ENCODE measurements at regions not wholly inside any gene's neighbourhood (a gene's known extent, or its start where the extent isn't known, plus 50 kb on each side); places are given as distances from the start of the nearest gene placed in this dataset.

- FAIRE-seq: no peak
- TF ChIP-seq POLR2AphosphoS5 (IDR thresholded peaks at IDR 0.05; ENCODE audit: low read depth, low read length) (no peak), POLR2A (IDR thresholded peaks at IDR 0.05; ENCODE audit: low read depth, low read length) (no peak), TAF1 (IDR thresholded peaks at IDR 0.05; ENCODE audit: borderline replicate concordance, low read depth, low read length) (no peak)
- DNase-seq (ENCODE audit: insufficient read length): no peak
These were observed 420.5 kb downstream of the ZSWIM6 start for GRCh38 chr5:61752588-61752987.

DNA sequence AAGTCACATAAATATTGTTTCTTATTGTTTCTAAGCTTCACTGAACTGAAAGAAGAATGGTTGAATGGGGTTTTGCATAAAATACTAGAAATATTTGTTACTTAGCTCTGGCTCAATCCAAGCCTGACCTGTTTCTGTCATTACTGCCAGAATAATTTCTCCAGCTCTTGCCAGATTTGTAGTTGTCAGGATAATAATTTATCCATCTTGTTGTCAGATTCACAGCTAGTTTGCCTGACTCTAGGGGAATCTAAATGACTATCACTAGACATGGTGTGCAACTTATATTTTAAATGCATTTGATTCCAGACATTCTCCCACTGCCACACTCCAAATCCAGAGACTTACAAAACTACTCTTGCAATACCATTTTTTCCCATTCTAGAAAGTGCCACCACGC is 422.7 kb downstream of the ZSWIM6 start:
- TF ChIP-seq POLR2AphosphoS5 (IDR thresholded peaks at IDR 0.05; ENCODE audit: low read depth, low read length) (no peak), POLR2A (IDR thresholded peaks at IDR 0.05; ENCODE audit: low read depth, low read length) (no peak), TAF1 (IDR thresholded peaks at IDR 0.05; ENCODE audit: borderline replicate concordance, low read depth, low read length) (no peak)
- no peak for FAIRE-seq
- no peak for DNase-seq (ENCODE audit: insufficient read length)

- DNase-seq (ENCODE audit: insufficient read length) (no peak), FAIRE-seq (no peak)
- no peak for TF ChIP-seq POLR2A (IDR thresholded peaks at IDR 0.05; ENCODE audit: low read depth, low read length)
- TF ChIP-seq TAF1 (IDR thresholded peaks at IDR 0.05; ENCODE audit: borderline replicate concordance, low read depth, low read length): no peak
- no peak for TF ChIP-seq POLR2AphosphoS5 (IDR thresholded peaks at IDR 0.05; ENCODE audit: low read depth, low read length)
These were observed 423.7 kb downstream of the ZSWIM6 start for GRCh38 chr5:61755726-61756222.

DNA sequence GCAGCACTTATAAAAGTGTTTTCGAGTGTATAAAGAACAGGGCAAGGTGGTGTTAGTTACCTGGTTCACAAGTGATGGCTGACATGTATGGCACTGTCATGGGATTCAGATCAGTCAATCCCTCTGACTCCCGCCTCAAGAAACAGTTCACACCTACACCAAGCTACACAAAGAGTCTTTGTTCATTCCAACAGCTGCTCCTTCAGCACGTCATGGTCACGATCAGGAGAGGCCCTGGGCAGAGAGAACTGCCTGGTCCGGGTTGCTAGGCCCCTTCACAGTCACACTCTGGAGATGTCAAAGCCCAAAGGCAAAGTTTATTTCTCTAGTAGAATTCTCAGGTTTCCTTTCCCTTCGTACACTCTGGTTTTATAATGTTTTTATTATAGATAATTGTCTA is 426.7 kb downstream of the ZSWIM6 start:
- DNase-seq (ENCODE audit: insufficient read length) (no peak), FAIRE-seq (no peak)
- no peak for TF ChIP-seq POLR2A (IDR thresholded peaks at IDR 0.05; ENCODE audit: low read depth, low read length)
- no peak for TF ChIP-seq POLR2AphosphoS5 (IDR thresholded peaks at IDR 0.05; ENCODE audit: low read depth, low read length)

GRCh38 chr5:61765471-61765870 is 433.4 kb downstream of the ZSWIM6 start:
- TF ChIP-seq TAF1 (IDR thresholded peaks at IDR 0.05; ENCODE audit: borderline replicate concordance, low read depth, low read length): no peak
- no peak for TF ChIP-seq POLR2AphosphoS5 (IDR thresholded peaks at IDR 0.05; ENCODE audit: low read depth, low read length)
- TF ChIP-seq POLR2A (IDR thresholded peaks at IDR 0.05; ENCODE audit: low read depth, low read length): no peak
- DNase-seq (ENCODE audit: insufficient read length) (no peak), FAIRE-seq (no peak)

DNA sequence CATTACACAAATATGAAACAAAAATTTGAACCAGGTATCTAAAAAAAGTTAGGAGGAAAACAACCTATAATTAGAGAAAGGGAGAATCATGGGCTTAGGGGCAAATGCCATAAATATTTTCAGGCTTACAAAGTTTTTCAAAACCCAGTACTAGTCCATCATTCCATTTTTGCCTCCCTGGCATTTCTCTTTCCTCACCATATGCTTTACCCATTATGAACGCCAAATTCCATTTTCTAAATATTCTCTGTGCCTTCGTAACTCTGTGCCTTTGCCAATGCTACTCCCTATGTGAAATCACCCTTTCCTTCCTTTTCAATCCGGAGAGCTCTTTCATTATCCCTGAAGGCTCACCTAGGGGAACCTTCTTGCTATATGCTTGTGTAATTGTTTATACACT is 434.1 kb downstream of the ZSWIM6 start:
- no peak for TF ChIP-seq POLR2AphosphoS5 (IDR thresholded peaks at IDR 0.05; ENCODE audit: low read depth, low read length)
- no peak for TF ChIP-seq TAF1 (IDR thresholded peaks at IDR 0.05; ENCODE audit: borderline replicate concordance, low read depth, low read length)
- no peak for TF ChIP-seq POLR2A (IDR thresholded peaks at IDR 0.05; ENCODE audit: low read depth, low read length)
- FAIRE-seq (no peak), DNase-seq (ENCODE audit: insufficient read length) (no peak)

DNA sequence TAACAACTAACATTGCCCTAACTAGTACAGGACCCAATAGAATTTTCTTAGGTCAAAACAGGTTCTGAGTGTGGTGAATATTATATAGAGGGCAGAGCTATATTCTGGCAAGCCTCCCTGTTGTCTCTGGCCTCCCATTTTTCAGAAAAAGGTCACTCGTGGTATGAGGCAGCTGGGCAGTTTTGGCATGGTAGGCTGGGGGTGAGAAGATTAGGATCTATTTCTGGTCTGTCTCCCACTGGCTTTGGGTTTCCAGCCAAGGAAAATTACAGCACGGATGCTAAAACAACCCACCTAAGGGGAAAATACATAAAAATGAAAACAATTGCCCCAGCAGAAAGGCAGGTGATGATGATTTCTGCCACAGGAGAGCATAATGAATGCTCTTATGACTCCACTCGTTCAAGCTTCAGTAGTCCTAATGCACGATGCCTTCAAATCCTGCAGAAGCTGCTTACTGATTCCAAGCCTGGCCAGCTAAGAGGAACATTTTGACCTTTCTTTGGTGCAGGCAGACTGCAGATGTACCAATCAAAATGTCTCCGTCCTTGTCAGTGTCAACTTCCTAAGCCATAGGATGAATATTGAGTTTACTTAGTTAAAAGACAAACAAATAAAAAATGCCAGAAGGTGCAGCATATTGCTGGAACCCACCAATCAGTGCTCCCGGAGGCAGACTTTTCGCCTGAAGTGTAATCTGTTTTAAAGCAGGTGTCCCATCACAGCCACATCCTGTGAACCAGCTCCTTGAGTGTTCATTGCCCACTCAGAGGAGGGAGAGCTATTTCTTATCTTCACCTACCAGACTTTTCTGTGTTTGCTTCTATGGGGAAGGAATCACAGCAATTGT is 435.4 kb downstream of the ZSWIM6 start:
- FAIRE-seq (no peak), DNase-seq (ENCODE audit: insufficient read length) (no peak)
- TF ChIP-seq TAF1 (IDR thresholded peaks at IDR 0.05; ENCODE audit: borderline replicate concordance, low read depth, low read length) (no peak), POLR2A (IDR thresholded peaks at IDR 0.05; ENCODE audit: low read depth, low read length) (no peak), POLR2AphosphoS5 (IDR thresholded peaks at IDR 0.05; ENCODE audit: low read depth, low read length) (no peak)

GRCh38 chr5:61768692-61769281 is 436.7 kb downstream of the ZSWIM6 start:
- TF ChIP-seq POLR2AphosphoS5 (IDR thresholded peaks at IDR 0.05; ENCODE audit: low read depth, low read length) (no peak), POLR2A (IDR thresholded peaks at IDR 0.05; ENCODE audit: low read depth, low read length) (no peak), TAF1 (IDR thresholded peaks at IDR 0.05; ENCODE audit: borderline replicate concordance, low read depth, low read length) (no peak)
- FAIRE-seq (no peak), DNase-seq (ENCODE audit: insufficient read length) (peak; percentile 5)

GRCh38 chr5:61771062-61771461 is 439.0 kb downstream of the ZSWIM6 start:
- no peak for TF ChIP-seq POLR2AphosphoS5 (IDR thresholded peaks at IDR 0.05; ENCODE audit: low read depth, low read length)
- no peak for TF ChIP-seq POLR2A (IDR thresholded peaks at IDR 0.05; ENCODE audit: low read depth, low read length)
- TF ChIP-seq TAF1 (IDR thresholded peaks at IDR 0.05; ENCODE audit: borderline replicate concordance, low read depth, low read length): no peak
- DNase-seq (ENCODE audit: insufficient read length): no peak
- FAIRE-seq: no peak

GRCh38 chr5:61771808-61772207 is 439.8 kb downstream of the ZSWIM6 start:
- no peak for TF ChIP-seq TAF1 (IDR thresholded peaks at IDR 0.05; ENCODE audit: borderline replicate concordance, low read depth, low read length)
- no peak for TF ChIP-seq POLR2A (IDR thresholded peaks at IDR 0.05; ENCODE audit: low read depth, low read length)
- no peak for TF ChIP-seq POLR2AphosphoS5 (IDR thresholded peaks at IDR 0.05; ENCODE audit: low read depth, low read length)
- no peak for DNase-seq (ENCODE audit: insufficient read length)
- no peak for FAIRE-seq

DNA sequence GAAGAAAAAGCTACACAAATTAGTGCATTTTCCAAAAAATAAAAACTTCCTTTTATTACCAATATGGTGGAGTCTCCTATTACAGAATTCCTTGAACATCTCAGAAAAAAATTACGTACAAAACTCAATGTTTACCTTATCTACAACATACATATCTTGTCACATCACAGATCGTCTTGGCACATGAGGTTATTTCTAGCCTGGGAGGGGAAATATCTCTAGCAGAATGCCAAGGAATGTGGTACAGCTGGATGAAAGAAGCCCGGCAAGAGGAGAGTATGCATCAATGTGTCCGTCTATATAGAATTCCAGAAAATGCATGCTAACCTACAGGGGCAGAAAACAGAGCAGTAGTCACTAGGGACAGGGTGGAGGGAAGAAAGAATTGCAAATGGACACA is 443.8 kb downstream of the ZSWIM6 start:
- no peak for TF ChIP-seq POLR2AphosphoS5 (IDR thresholded peaks at IDR 0.05; ENCODE audit: low read depth, low read length)
- no peak for TF ChIP-seq TAF1 (IDR thresholded peaks at IDR 0.05; ENCODE audit: borderline replicate concordance, low read depth, low read length)
- no peak for TF ChIP-seq POLR2A (IDR thresholded peaks at IDR 0.05; ENCODE audit: low read depth, low read length)
- FAIRE-seq (no peak), DNase-seq (ENCODE audit: insufficient read length) (no peak)

DNA sequence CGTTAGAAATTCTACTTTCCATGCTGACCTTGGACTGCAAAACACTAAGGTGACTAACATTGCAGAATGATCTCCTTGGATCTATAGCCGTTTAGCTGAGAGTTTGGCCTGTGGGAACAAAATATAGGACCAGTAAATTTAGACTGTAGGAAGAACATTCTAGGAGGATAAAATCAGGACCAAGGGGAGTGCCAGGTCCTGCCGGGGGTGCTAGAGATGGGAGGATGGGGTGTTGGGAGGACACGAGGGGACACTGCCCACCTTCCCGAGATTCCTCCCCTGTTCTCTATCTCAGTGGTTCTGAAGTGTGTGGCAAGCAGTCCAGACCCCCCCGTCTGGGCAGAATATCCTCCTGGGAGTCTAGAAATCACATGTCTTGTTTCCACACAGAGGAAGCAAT is 445.2 kb downstream of the ZSWIM6 start:
- no peak for TF ChIP-seq POLR2A (IDR thresholded peaks at IDR 0.05; ENCODE audit: low read depth, low read length)
- TF ChIP-seq POLR2AphosphoS5 (IDR thresholded peaks at IDR 0.05; ENCODE audit: low read depth, low read length): no peak
- no peak for TF ChIP-seq TAF1 (IDR thresholded peaks at IDR 0.05; ENCODE audit: borderline replicate concordance, low read depth, low read length)
- FAIRE-seq: no peak
- no peak for DNase-seq (ENCODE audit: insufficient read length)
